Bronchial epithelial cell (primary cell): ENCODE measurements at regions not wholly inside any gene's neighbourhood (a gene's known extent, or its start where the extent isn't known, plus 50 kb on each side); places are given as distances from the start of the nearest gene placed in this dataset.
A peak's percentile ranks its signal among the peaks of the same experiment; 100 is the strongest.

ENCODE experiments used
- DNase-seq: peaks from one replicate; pipeline ENCODE4 v3.0.0-alpha.2; 2010; ENCODE audit warnings: low read depth
- FAIRE-seq: peaks from 2 replicates; lab custom pipeline; 2011; peaks lifted over from hg19 to GRCh38; lab: Jason Lieb, UNC
- H3K27me3 ChIP-seq: 2 replicates; pipeline ENCODE4 v1.5.1; 2011; ENCODE audit warnings: low read length; ENCODE audit not compliant: control insufficient read depth, insufficient read depth
- H3K36me3 ChIP-seq: 2 replicates; pipeline ENCODE4 v1.5.1; 2011; ENCODE audit warnings: low read length; ENCODE audit not compliant: control insufficient read depth, insufficient read depth
- H3K4me3 ChIP-seq: 2 replicates; pipeline ENCODE4 v1.5.1; 2011; ENCODE audit warnings: mild to moderate bottlenecking, low read depth, low read length, control low read depth
- CTCF ChIP-seq: IDR thresholded peaks from 2 replicates; pipeline ENCODE4 v1.5.1; 2011; ENCODE audit warnings: mild to moderate bottlenecking, moderate library complexity, low read length, control low read depth, inconsistent platforms; ENCODE audit not compliant: insufficient read depth, severe bottlenecking

GRCh38 chr11:10378362-10378761 is 73.5 kb downstream of the ADM start:
- no peak overlapping the region for H3K4me3 ChIP-seq
- no peaks in the 10 kb centered on the region for H3K27me3 ChIP-seq
- DNase-seq = no peak
- no peak for TF ChIP-seq CTCF
- no peaks in the 10 kb centered on the region for H3K36me3 ChIP-seq
- FAIRE-seq = peak; percentile 47

GRCh38 chr11:10379022-10379421 is 74.1 kb downstream of the ADM start:
- FAIRE-seq = no peak

GRCh38 chr11:10379426-10379825 is 74.6 kb downstream of the ADM start:
- FAIRE-seq (no peak), DNase-seq (peak; percentile 35)
- no peak for TF ChIP-seq CTCF
- Histone ChIP-seq H3K4me3 (no peak overlapping the region), H3K36me3 (no peaks in the 10 kb centered on the region), H3K27me3 (no peaks in the 10 kb centered on the region)

More at GRCh38 chr11:10379022-10379421, 74.1 kb downstream of the ADM start:
- H3K36me3 ChIP-seq = no peaks in the 10 kb centered on the region
- no peaks in the 10 kb centered on the region for H3K27me3 ChIP-seq
- TF ChIP-seq CTCF = no peak
- no peak overlapping the region for H3K4me3 ChIP-seq
- DNase-seq = no peak

GRCh38 chr11:10379871-10380568 is 75.0 kb upstream of the AMPD3 start:
- Histone ChIP-seq H3K36me3 (no peaks in the 10 kb centered on the region), H3K27me3 (no peaks in the 10 kb centered on the region), H3K4me3 (no peak overlapping the region)
- TF ChIP-seq CTCF = no peak
- FAIRE-seq (no peak), DNase-seq (peak; percentile 65)

GRCh38 chr11:10380921-10381320 is 74.1 kb upstream of the AMPD3 start:
- no peaks in the 10 kb centered on the region for H3K36me3 ChIP-seq
- DNase-seq = no peak
- H3K4me3 ChIP-seq = no peak overlapping the region
- H3K27me3 ChIP-seq = no peaks in the 10 kb centered on the region
- FAIRE-seq = no peak
- no peak for TF ChIP-seq CTCF

GRCh38 chr11:10381736-10382135 is 73.3 kb upstream of the AMPD3 start:
- Histone ChIP-seq H3K4me3 (no peak overlapping the region), H3K27me3 (peaks cover under 1% of the 10 kb centered on the region), H3K36me3 (no peaks in the 10 kb centered on the region)
- TF ChIP-seq CTCF = no peak
- FAIRE-seq (no peak), DNase-seq (no peak)
